A549 (cell line): ENCODE measurements at regions not wholly inside any gene's neighbourhood (a gene's known extent, or its start where the extent isn't known, plus 50 kb on each side); places are given as distances from the start of the nearest gene placed in this dataset.

Source experiments
- NPAS2 ChIP-seq: fragments of 250-450 bp; sonication (Bioruptor Pico); IDR thresholded peaks from 2 replicates; pipeline ENCODE4 v1.8.0; 2022; ENCODE audit warnings: mild to moderate bottlenecking, moderate library complexity, borderline replicate concordance
- POLR2A ChIP-seq: IDR thresholded peaks from 2 replicates; pipeline ENCODE4 v1.6.1; 2012; ENCODE audit warnings: mild to moderate bottlenecking, low read length

DNA sequence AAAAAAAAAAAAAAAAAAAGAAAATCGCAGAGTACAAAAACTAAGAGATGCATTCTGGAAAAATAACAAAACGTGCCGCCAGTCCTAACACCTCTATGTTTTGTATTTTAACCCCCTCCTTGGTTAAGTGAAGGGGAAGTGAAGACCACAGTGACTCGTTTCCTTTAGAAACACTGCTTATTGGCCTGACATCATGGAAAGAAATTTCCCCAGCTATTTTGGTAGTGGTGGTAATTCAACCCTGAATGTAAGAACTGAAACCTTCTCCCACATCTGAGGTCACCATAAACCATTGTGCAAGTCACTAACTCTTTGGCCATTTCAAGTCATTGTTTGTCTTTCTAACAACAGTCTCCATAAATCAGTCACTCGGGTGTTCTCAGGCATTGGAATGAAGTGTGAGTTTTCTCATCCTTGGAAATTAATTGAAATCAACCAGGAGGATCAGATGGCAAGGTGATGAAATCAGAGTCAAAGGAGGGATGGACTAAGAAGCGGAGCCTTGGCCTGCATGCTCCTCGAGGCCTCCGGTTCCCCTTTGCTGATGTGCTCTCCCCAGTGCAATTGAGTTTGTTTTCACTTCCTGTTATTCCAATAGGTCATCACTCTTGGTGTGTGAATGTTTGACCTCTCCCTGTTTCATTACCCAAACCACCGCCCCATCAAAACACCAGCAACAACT is 443.9 kb downstream of the FGF9 start:
- TF ChIP-seq NPAS2, result no peak
- no peak for TF ChIP-seq POLR2A
